Keratinocyte (primary cell): ENCODE measurements at regions not wholly inside any gene's neighbourhood (a gene's known extent, or its start where the extent isn't known, plus 50 kb on each side); places are given as distances from the start of the nearest gene placed in this dataset.

Source experiments
- EZH2 ChIP-seq: IDR thresholded peaks from one replicate; pipeline ENCODE4 v1.6.1; 2012; ENCODE audit warnings: inconsistent platforms, mild to moderate bottlenecking, low read length, moderate library complexity
- TF ChIP-seq, protein P1 (sequence below), 3 experiments: IDR thresholded peaks in 1 of 3; conservative IDR thresholded peaks in 1 of 3; optimal IDR thresholded peaks in 1 of 3; 2 replicates in 2 of 3; 3 replicates in 1 of 3; pipeline versions ENCODE3 to v1.5.1; 2011; ENCODE audit warnings: low read length in 3 of 3, mild to moderate bottlenecking in 3 of 3, moderate library complexity in 2 of 3, control low read depth in 1 of 3, inconsistent platforms in 1 of 3; ENCODE audit not compliant: insufficient read depth in 2 of 3; ENCODE audit errors: extremely low read depth in 1 of 3

DNA sequence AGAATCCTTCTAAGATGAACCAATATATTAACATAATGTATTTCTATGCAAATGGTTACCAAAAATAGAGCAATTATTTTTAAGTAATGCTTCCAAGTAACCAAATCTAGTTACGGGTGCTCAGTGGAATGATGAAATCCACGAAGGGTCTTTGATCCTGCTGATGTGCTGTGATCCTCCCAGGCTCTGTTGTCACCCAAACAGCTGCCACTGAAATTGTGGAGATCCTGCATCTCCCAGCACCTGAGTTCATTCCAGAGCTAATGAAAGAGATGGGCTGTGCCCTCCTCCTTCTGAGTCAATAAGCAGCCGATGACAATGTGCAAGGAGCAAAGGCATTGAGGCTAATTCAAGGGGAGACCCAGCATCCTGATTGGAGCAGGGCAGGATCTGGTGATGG, 362.4 kb upstream of the SOX11 start:
- TF ChIP-seq, protein P1, sequence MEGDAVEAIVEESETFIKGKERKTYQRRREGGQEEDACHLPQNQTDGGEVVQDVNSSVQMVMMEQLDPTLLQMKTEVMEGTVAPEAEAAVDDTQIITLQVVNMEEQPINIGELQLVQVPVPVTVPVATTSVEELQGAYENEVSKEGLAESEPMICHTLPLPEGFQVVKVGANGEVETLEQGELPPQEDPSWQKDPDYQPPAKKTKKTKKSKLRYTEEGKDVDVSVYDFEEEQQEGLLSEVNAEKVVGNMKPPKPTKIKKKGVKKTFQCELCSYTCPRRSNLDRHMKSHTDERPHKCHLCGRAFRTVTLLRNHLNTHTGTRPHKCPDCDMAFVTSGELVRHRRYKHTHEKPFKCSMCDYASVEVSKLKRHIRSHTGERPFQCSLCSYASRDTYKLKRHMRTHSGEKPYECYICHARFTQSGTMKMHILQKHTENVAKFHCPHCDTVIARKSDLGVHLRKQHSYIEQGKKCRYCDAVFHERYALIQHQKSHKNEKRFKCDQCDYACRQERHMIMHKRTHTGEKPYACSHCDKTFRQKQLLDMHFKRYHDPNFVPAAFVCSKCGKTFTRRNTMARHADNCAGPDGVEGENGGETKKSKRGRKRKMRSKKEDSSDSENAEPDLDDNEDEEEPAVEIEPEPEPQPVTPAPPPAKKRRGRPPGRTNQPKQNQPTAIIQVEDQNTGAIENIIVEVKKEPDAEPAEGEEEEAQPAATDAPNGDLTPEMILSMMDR (optimal IDR thresholded peaks at IDR 0.05 in 1 of 3, IDR thresholded peaks at IDR 0.05 in 1 of 3, conservative IDR thresholded peaks at IDR 0.05 in 1 of 3; ENCODE audit: extremely low read depth in 1 of 3, insufficient read depth in 2 of 3, low read length in 3 of 3), result no peak
- no peak for TF ChIP-seq EZH2
